LoVo (cell line): ENCODE measurements at regions not wholly inside any gene's neighbourhood (a gene's known extent, or its start where the extent isn't known, plus 50 kb on each side); places are given as distances from the start of the nearest gene placed in this dataset.

Experiments
- DNase-seq: peaks from one replicate; pipeline ENCODE4 v3.0.0-alpha.2; 2016; ENCODE audit warnings: low spot score

DNA sequence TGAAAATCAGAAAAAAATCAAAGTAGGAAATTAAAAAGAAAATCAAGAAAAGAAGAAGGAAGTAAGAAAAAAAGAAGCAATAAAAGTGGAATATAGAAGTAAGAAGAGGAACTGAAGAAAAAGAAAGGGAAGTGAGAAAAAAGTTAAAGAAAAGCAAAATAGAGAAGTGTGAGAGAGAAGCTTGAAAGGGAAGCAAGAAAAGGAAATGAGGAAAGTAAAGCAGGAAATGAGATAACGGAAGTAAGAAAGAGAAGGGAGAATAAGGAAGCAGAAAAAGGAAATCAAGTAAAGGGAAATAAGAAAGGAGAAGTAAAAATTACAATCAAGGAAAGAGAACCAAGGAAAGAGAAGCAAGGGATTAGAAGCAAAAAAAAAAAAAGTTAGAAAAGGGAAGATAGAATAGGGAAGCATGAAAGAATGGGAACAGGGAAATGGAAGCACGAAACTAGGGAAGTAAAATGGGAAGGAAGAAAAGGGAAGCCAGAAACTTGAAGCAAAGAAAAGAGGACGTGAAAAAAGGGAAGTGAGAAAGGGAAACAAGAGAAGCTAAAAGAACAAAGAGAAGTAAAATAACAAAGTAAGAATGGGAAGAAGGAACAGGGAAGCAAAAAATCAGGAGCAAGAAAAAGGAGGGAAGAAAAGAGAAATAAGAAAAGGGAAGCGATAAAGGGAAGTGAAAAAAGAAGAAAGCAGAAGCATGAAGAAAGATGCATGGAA, 243.3 kb upstream of the NCKAP5 start:
- no peak for DNase-seq

DNA sequence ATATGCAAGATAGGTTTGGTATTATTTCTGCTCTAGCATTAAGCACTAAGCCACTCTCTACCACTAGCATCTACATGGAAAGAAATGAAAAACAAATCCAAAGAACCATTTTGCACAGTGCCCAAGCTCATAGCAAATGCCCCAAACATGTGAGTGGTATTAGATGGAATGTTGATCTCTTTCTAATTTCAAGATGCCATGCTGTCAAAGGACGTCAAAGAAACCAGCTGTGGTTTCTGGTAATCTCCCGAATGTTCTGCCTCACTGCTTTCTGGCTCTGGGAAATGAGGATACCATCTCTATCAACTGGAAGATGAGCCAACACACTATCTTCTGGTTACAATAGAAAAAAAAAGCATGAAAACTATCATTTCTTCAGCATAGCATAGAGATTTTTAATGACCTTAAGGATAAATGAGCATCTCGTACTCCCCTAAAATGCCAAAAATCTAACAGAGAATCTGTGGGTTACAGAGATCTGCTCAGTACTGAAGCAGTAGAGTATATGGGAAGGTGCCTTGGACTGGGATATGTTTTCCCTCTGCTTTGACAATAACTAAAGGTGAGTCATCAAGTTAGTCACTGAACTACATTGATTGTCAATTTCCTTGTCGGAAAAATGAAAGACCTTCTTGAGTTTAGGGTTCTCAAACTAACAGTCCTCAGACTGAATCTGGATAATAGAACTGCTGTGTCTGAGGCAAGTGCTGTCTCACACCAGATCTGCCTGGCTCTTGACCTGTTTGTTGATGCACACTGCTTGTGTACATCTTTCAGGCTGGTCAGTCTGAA, 244.8 kb upstream of the NCKAP5 start:
- no peak for DNase-seq

DNA sequence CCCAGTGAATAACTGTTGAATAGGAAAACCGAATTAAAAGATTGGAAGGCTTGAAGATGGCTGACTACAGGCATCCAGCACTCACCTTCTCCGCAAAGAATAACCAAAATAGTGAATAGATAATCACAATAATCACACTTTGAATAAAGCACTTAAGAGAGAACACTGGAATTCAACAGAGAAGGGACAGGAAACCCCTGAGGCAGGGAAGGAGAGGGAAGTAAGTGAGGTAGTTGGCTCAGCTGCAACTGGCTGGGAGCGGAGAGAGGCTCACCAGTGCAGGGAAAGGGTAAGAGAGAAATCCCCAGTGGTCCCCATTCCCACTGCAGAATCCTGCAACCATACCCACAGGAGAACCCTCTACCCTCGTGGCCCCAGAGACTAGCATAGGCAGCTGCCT, 246.6 kb upstream of the NCKAP5 start:
- no peak for DNase-seq

DNA sequence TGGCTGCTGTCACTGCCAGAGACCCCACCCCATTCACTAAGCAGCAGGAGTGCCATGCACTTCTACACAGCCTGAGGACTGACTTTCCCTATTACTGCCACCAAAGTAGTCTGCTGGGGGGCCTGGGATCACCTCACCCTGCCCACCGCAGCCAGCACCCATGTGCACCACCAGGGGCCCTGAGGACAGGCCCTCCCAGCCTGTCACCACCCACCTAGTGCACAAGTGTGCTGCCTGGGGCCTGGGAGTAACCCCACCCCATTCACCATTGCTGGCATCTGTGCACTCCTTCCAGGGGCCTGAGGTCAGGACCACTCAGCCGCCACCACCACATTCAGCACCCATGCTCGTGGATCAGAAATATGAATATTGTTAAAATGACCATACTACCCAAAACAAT, 247.8 kb upstream of the NCKAP5 start:
- DNase-seq = no peak

DNA sequence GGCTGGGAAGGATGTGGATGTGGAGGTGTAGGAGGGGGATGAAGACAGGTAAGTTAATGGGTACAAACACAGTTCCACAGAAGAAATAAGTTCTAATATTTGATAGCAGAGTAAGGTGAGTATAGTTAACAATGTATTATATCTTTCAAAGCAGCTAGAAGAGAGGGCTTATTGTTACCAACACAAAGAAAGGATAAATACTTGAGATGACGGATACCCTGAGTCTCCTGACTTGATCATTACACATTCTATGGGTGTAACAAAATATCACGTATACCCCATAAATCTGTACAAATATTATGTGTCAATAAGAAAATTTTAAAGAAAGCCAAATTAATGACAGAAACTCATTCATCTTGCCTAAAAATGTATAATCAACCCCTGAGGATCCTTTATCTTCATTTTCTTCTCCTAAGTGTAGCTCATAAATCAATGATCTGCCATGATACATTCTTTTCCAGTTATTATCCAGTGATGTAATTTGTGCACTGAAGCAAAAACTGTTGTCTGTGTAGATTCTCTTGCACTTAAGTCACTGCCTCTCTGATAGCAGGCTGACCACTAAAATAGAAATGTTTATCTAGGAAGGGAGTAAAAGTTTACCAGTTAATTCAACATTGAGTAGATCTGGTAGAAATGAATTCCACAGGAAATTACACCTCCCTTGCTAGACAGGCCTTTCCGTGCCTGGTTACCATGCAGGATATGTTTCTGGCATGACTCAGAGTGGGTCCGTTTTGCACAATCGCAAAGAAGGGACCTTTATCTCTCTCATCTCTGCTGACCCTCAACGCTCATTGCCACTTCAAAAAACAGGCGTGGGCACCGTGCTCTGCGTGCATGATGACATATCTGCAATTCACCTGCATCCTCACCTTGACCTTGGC, 249.7 kb upstream of the NCKAP5 start:
- DNase-seq = peak; percentile 2

DNA sequence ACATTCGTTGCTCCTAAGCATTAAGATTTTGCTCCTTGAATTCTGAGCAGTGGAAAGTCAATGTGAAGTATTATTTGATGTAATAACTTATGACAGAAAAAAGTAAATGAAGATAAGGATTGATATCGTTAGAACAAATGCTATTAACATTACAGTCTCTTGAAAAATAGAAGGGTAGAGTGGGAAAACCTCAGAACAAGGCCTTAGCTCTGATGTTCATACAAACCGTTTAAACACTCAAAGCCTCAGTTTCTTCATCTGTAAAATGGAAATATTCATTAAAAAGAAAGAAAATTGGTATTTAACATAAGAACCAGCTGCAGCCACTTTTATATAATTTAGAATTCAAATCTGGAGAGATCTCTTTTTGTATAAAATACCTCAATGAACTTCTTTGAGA, 250.4 kb upstream of the NCKAP5 start:
- DNase-seq = no peak

DNA sequence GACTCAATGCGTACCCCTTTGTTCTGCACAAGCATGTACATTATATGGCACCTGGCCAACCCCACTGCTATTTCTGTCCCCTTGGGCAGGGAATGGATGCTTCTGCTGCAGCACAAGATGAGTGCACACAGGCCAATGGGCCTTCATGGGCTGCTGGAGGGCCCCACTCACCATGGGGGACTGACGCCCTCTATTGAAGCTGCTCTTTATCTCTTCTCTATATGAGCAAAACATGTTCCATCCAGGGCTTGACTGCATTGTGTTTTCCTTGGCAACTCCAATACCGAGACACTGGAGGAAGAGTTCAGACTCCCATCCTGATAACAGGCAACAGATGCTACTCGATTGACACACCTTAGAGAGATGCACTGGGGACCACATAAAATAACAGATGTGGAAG, 251.6 kb upstream of the NCKAP5 start:
- no peak for DNase-seq

DNA sequence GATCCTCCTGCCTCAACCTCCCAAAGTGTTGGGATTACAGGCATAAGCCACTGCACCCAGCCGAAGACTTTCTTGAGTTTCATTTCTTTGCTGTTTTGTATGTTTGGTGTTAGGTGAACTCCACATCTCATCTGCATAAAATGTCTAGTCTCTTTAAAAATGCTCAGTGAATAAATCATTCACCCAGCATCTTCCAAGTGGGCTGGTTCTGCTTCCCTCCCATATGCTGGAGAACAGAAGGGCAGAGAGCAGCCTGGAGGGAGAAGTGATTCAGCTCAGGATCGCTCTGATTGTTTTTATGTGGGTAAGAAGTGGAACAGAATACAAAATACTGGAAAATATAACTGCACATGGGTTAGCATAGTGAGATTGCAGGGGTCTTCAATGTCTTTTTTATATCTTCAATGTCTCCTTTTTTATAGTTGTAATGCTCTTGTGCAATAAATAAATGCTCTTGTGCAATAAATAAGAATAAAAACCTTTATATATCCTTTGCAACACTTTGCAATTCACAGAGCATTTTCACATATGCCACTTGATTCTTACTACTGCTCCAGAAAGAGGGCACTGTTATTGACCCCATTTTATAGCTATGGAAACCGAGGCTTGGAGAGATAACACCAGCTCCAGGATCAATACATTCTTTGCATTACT, 253.0 kb upstream of the NCKAP5 start:
- DNase-seq = no peak

DNA sequence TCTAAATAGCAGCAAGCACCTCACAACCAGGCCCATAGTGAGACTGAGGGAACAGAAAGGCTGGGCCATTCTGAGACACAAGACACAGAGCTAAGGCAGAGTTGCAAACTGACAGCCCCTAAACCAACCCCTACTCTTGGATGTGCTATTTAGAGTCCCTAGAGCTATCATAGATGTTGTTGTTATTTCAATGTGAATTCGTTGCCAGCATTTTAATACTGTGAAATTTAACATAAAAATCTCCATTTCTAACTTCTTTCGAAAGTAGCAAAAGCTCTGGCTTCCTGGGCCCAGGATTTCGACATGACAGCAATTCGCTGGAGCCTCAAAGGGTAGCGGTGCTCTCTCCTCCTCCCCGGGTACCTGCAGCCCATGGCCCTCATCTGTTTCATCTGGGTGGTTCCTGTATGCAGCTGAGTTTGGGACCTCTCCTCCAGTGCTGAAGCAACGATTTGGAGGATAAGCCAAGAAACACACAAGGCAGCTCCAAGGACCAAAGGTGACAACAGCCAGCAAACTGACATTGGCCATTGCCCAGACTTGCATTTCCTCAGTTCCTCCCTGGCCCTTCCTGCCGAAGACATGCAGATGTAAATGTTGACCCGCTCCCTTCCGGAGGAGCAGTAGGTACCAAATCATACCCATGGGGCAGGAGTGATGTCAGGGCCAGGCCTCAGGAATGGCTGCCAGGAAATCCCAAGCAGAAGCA, 254.4 kb upstream of the NCKAP5 start:
- no peak for DNase-seq

DNA sequence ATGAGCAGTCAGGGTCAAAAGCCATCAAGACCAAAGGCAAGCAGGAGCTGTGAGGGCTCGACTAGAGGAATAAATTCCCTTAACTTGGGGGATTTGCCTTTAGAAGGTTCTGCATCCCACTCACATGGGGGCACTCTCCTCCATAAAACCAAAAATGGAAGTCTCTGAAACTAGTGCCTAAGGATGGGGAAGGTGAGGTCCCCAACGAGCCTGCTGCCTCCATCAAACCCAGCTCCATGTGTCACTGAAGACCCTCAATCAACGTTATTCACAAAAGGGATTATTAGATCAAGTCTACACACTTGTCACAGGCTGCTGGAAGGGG, 254.9 kb upstream of the NCKAP5 start:
- no peak for DNase-seq

DNA sequence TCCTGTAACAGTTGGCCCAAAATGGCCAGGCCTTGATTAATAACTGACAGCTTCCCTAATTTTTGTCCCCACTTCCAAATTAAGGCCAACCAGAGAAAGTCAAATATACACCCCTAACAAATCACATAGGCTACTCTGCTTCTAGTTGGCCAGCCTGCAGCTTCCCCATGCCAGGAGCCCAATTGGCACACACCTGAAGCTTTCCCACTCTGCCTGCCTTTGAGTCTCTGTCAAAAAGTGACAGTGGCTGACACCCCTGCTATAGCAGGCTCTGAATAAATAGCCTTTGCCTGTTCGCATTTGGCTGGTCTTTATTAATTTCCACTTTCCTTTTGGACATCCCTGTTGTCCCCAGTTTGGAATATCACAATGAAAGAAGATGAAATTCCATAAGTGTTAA, 256.6 kb upstream of the NCKAP5 start:
- no peak for DNase-seq

DNA sequence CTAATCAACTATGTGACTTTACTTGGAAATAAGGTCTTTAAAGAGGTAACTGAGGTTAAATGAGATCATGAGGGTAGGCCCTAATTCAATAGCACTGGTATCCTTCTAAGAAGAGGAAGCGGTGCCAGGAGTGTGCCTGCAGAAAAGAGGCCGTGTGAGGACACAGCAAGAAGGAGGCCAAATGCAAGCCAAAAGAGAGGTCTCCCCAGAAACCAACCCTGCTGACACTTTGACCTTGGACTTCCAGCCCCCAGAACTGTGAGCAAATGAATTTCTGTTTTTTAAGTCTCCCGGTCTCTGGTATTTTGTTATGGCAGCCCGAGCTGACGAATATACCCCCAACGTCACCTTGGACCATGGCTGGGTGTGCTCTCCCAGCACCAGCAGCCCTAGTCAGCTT, 257.5 kb upstream of the NCKAP5 start:
- DNase-seq = no peak

DNA sequence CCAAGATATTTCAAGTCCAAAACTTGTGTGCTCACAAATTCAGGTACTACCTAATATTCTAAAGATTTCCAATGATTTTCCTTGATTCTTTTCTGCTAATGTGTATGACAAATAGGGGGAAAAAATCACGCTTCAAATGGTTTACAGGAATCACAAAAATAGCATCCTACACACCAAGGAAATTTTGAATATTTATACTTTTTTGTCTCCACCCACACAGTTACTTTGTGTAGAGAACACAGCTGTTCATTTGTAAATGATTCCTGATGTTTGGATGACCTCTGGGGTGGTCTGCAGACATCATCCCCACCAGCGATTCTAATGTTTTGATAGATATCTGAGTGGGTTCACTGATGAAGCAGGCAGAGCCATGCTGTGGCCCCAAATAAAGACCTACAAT, 260.6 kb upstream of the NCKAP5 start:
- DNase-seq = no peak

DNA sequence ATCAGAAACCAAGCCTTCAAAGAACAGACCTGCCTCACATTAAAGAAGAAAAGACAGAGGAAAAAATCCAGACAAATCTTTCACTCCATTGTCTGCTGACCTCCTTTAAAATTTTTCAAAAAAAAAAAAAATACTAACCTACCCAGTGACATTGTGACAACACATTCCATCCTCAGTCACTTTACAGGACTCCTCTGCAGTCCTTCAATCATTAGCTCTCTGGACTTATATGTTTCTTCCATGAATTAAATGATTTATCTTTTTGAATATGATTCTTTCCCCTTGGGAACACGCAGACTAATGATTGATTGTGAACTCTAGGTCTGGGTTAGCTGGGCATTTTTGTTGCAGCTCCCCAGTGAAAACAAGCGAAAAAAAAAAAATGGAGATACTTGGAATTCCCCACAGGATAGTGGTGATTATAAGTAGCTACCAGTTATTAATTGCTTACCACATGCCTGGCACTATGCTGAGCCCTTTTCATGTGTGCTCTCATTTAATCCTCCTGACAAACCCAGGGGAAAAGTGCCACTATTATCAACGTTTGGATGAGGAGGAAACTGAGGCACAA, 261.3 kb upstream of the NCKAP5 start:
- DNase-seq = no peak

DNA sequence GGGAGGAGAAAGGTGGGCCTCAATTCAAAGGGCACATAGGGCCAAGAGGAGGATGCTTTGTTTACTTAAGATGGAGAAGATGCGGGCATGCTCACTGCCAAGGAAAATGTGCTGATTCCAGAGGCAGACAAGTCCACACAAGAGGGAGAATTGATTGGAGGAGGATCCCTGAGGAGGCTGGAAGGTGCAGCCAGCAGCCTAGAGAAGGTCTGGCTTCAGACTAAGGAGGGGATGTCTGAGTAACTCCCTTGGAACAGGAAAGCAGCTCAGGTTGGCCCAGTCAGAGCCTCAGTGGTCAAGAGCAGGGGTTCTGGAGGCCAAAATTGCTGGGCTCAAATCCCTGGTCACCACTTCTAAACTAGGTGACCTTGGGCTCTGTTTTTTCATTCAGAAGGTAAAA, 265.5 kb upstream of the NCKAP5 start:
- no peak for DNase-seq

DNA sequence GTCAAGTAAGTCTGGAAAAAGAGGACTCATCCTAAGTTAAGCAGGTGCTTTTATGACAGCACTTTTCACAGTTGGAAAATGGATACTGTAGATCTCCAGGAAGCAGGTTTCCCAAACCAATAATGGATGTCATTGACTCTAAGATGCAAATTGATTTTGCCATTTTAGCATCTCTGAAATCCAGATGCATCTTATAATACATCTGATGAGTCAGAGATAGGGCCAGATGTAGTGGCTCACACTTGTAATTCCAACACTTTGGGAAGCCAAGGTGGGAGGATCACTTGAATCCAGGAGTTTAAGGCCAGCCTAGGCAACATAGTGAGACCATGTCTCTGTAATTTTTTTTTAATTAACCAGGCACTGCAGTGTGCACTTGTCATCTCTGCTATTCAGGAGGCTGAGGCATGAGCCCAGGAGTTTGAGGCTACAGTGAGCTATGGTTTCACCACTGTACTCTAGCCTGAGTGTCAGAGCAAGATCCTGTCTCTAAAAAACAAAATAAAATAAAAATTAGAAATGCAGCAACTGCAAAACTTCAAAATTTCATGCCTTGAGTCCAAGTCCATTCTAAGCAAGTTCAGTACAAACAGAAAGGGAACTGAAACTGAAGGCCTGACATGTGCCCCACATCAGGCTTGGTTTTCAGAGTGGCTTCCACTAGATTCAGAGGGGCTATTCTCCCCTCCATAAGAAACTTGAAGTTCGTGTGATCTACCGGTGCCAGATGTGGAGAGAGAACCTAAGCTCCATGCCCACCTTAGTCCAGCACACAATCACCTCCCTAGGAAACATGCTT, 267.8 kb upstream of the NCKAP5 start:
- no peak for DNase-seq

DNA sequence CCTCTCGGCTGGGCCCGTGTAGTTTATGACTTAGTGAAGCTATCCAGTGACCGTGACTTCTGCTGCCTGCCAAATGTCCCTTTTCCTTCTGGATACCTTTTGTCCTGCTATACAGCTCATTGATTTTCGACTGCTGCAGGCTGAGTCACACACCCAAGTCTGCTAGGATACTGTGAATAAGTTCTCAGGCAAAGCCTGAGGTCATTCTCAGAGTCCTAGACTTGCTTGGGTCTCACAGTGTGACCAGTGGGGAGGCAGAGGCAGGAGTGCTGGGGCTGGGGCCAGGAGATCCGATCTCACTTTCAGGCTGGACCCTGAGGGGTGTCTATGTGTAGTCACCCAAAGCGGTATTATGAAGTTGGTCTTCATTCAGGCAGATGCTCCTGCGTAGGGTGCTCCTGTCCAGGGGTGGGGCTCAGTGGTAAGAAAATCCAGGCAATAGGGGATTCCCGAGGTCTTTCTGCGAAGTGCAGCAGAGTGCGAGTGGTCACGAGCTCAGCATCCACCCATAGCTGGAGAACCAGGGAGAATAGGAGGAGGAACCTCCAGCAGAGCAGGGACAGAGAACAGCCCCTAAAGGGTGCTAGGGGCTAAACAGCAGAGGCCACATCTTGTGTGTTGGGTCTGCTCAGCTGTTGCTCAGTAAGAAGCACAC, 268.6 kb upstream of the NCKAP5 start:
- DNase-seq = no peak

DNA sequence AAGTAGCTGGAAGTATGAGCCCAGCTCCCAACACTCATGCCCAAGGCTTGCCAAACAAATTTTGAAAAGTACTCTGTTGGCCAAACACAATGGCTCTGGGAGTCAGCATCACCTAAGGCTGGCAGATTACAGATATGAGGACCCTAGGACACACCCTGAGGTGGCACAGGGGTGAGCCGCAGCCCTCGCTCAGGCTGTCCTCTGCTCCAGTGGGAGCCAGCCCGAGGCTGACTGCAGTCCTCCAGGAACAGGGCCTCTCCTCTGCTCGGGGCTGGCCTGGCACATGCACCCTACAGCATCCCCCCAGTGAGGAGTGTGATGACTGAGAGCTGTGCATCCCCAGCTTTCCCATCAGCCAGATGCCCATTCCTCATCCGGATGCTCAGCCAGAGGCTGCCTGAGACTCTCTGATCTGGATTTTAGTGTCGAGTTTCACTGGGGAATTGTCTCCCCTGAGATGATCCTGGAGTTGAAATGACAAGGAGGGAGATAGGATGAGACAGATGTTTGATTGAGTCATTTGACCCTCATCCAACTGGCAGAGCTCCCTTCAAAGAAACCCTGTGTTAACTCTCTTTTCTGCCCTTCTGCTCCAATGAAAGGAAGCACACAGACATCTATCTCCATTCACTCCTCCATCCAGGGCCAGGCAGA, 269.3 kb upstream of the NCKAP5 start:
- DNase-seq = no peak

DNA sequence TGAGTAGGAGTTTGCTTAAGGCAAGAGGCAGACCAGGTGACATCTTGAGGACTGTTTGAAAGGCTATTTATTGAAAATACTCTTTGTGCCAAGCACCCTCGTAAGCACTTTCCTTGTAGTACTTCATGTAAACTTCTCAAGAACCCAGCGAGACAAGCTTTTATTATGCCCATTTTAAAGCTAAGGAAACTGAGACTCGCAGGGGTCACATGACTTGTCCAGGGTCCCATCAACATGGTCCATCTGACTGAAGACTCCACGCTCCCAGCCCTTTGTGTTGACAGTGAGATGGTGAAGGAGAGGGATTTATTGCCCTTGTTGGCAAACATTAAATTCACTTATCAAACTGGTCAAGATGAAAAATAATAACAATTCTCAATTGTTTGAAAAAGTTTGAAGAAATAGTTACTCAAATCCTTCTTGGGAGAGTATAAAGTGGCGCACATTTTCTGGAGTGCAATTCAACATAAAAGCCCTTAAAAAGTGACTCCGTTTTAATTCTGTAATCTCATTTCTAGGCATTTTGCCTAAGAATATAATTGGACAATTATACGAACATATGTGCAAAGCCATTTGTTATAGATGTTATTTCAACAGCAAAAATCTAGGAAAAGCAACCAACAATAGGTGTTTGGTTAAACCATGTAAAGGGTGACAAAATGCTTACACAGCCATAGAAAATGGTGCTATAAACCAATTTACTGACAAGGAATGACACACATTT, 270.5 kb upstream of the NCKAP5 start:
- no peak for DNase-seq
